Gastrocnemius medialis (tissue), 4 donors: ENCODE measurements at regions not wholly inside any gene's neighbourhood (a gene's known extent, or its start where the extent isn't known, plus 50 kb on each side); places are given as distances from the start of the nearest gene placed in this dataset.

Experiments used
- CTCF ChIP-seq, 5 experiments: fragments of 450-650 bp in 3 of 5; fragments of 200-600 bp in 2 of 5; sonication (generic) in 2 of 5; IDR thresholded peaks in 4 of 5; conservative IDR thresholded peaks in 1 of 5; 1 replicate in 4 of 5; 2 replicates in 1 of 5; pipeline ENCODE4 v1.5.1; 2016 to 2019; ENCODE audit warnings: antibody characterized with exemption in 5 of 5, mild to moderate bottlenecking in 3 of 5, moderate library complexity in 3 of 5
- POLR2A ChIP-seq, 2 donors: fragments of 450-650 bp; IDR thresholded peaks; one replicate each; pipeline ENCODE4 v1.6.1; 2017; ENCODE audit warnings: antibody characterized with exemption in 2 of 2, mild to moderate bottlenecking in 2 of 2, moderate library complexity in 2 of 2

- TF ChIP-seq CTCF (IDR thresholded peaks at IDR 0.05 in 4 of 5, conservative IDR thresholded peaks at IDR 0.05 in 1 of 5) (no peak), POLR2A (IDR thresholded peaks at IDR 0.05) (no peak)
These were observed 264.9 kb downstream of the ZWINT start for GRCh38 chr10:56096226-56096517.
